ENCODE measurements at regions not wholly inside any gene's neighbourhood (a gene's known extent, or its start where the extent isn't known, plus 50 kb on each side); places are given as distances from the start of the nearest gene placed in this dataset.

GRCh38 chr11:114964676-114965214, 286.4 kb downstream of the NXPE2 start:
- H3K9me3 ChIP-seq (replicated peaks in 1 of 11), result no peaks in the 10 kb centered on the region
- no peak overlapping the region for H3K9ac ChIP-seq
- H3K4me1 ChIP-seq, result no peaks in the 10 kb centered on the region
- no peak for TF ChIP-seq Cebpa-rat (IDR thresholded peaks at IDR 0.05)
- H3K4me2 ChIP-seq, result no peak overlapping the region
- no peaks in the 10 kb centered on the region for H4K20me1 ChIP-seq
- H3K27ac ChIP-seq, result no peak overlapping the region
- no peaks in the 10 kb centered on the region for H3K27me3 ChIP-seq
- H3K4me3 ChIP-seq, result no peak overlapping the region
- no peaks in the 10 kb centered on the region for H3K36me3 ChIP-seq

- Histone ChIP-seq H3K36me3 (no peaks in the 10 kb centered on the region), H4K20me1 (no peaks in the 10 kb centered on the region), H3K4me3 (no peak overlapping the region), H3K4me1 (no peaks in the 10 kb centered on the region), H3K9ac (no peak overlapping the region), H3K9me3 (replicated peaks in 1 of 11) (no peaks in the 10 kb centered on the region), H3K27me3 (no peaks in the 10 kb centered on the region), H3K27ac (no peak overlapping the region), H3K4me2 (no peak overlapping the region)
- TF ChIP-seq Cebpa-rat (IDR thresholded peaks at IDR 0.05), result no peak
Observed at GRCh38 chr11:114970927-114971645, 292.8 kb downstream of the NXPE2 start.

- no peak overlapping the region for H3K9ac ChIP-seq
Observed at GRCh38 chr11:114972105-114972504, 293.8 kb downstream of the NXPE2 start.

GRCh38 chr11:114977651-114978050, 299.3 kb downstream of the NXPE2 start:
- TF ChIP-seq Cebpa-rat (IDR thresholded peaks at IDR 0.05), result no peak
- no peaks in the 10 kb centered on the region for H3K36me3 ChIP-seq
- no peaks in the 10 kb centered on the region for H3K9me3 ChIP-seq (replicated peaks in 1 of 11)

More at GRCh38 chr11:114972105-114972504, 293.8 kb downstream of the NXPE2 start:
- H3K4me3 ChIP-seq, result no peak overlapping the region
- no peaks in the 10 kb centered on the region for H3K4me1 ChIP-seq
- H3K9me3 ChIP-seq (replicated peaks in 1 of 11), result no peaks in the 10 kb centered on the region
- no peak overlapping the region for H3K4me2 ChIP-seq
- no peaks in the 10 kb centered on the region for H3K27me3 ChIP-seq
- H4K20me1 ChIP-seq, result no peaks in the 10 kb centered on the region
- TF ChIP-seq Cebpa-rat (IDR thresholded peaks at IDR 0.05), result no peak
- H3K36me3 ChIP-seq, result no peaks in the 10 kb centered on the region
- no peak overlapping the region for H3K27ac ChIP-seq

GRCh38 chr11:114982141-114982540, 303.8 kb downstream of the NXPE2 start:
- no peaks in the 10 kb centered on the region for H3K9me3 ChIP-seq (replicated peaks in 1 of 11)
- no peak overlapping the region for H3K27ac ChIP-seq
- H3K27me3 ChIP-seq, result no peaks in the 10 kb centered on the region
- H4K20me1 ChIP-seq, result no peaks in the 10 kb centered on the region
- no peak overlapping the region for H3K9ac ChIP-seq
- no peaks in the 10 kb centered on the region for H3K36me3 ChIP-seq
- H3K4me3 ChIP-seq, result no peak overlapping the region
- H3K4me1 ChIP-seq, result no peaks in the 10 kb centered on the region
- H3K4me2 ChIP-seq, result no peak overlapping the region
- no peak for TF ChIP-seq Cebpa-rat (IDR thresholded peaks at IDR 0.05)

More at GRCh38 chr11:114977651-114978050, 299.3 kb downstream of the NXPE2 start:
- no peaks in the 10 kb centered on the region for H3K4me1 ChIP-seq
- no peak overlapping the region for H3K4me3 ChIP-seq
- no peak overlapping the region for H3K9ac ChIP-seq
- H4K20me1 ChIP-seq, result no peaks in the 10 kb centered on the region
- H3K4me2 ChIP-seq, result no peak overlapping the region
- no peak overlapping the region for H3K27ac ChIP-seq
- no peaks in the 10 kb centered on the region for H3K27me3 ChIP-seq

GRCh38 chr11:114984611-114985163, 306.4 kb downstream of the NXPE2 start:
- Histone ChIP-seq H4K20me1 (no peaks in the 10 kb centered on the region), H3K4me1 (no peaks in the 10 kb centered on the region), H3K9ac (no peak overlapping the region), H3K9me3 (replicated peaks in 1 of 11) (no peaks in the 10 kb centered on the region), H3K27ac (no peak overlapping the region), H3K36me3 (no peaks in the 10 kb centered on the region), H3K4me3 (no peak overlapping the region), H3K27me3 (no peaks in the 10 kb centered on the region), H3K4me2 (no peak overlapping the region)
- TF ChIP-seq Cebpa-rat (IDR thresholded peaks at IDR 0.05), result no peak

- Histone ChIP-seq H3K9ac (no peak overlapping the region), H3K27ac (no peak overlapping the region), H3K9me3 (replicated peaks in 1 of 11) (no peaks in the 10 kb centered on the region), H3K4me1 (no peaks in the 10 kb centered on the region), H3K4me2 (no peak overlapping the region), H4K20me1 (no peaks in the 10 kb centered on the region), H3K27me3 (no peaks in the 10 kb centered on the region), H3K4me3 (no peak overlapping the region), H3K36me3 (no peaks in the 10 kb centered on the region)
- TF ChIP-seq Cebpa-rat (IDR thresholded peaks at IDR 0.05), result no peak
Observed at GRCh38 chr11:114986365-114986764, 308.0 kb downstream of the NXPE2 start.

- TF ChIP-seq Cebpa-rat (IDR thresholded peaks at IDR 0.05), result no peak
- H3K4me2 ChIP-seq, result no peak overlapping the region
- no peaks in the 10 kb centered on the region for H3K27me3 ChIP-seq
Observed at GRCh38 chr11:114987186-114987760, 308.9 kb downstream of the NXPE2 start.

GRCh38 chr11:114988644-114989043, 310.3 kb downstream of the NXPE2 start:
- TF ChIP-seq Cebpa-rat (IDR thresholded peaks at IDR 0.05), result no peak
- Histone ChIP-seq H3K27me3 (no peaks in the 10 kb centered on the region), H3K4me2 (no peak overlapping the region), H3K4me1 (no peaks in the 10 kb centered on the region), H3K27ac (no peak overlapping the region), H4K20me1 (no peaks in the 10 kb centered on the region), H3K9ac (no peak overlapping the region), H3K36me3 (no peaks in the 10 kb centered on the region), H3K4me3 (no peak overlapping the region), H3K9me3 (replicated peaks in 1 of 11) (no peaks in the 10 kb centered on the region)

More at GRCh38 chr11:114987186-114987760, 308.9 kb downstream of the NXPE2 start:
- no peaks in the 10 kb centered on the region for H3K36me3 ChIP-seq
- H4K20me1 ChIP-seq, result no peaks in the 10 kb centered on the region
- no peaks in the 10 kb centered on the region for H3K4me1 ChIP-seq
- H3K27ac ChIP-seq, result no peak overlapping the region
- H3K4me3 ChIP-seq, result no peak overlapping the region
- no peaks in the 10 kb centered on the region for H3K9me3 ChIP-seq (replicated peaks in 1 of 11)
- no peak overlapping the region for H3K9ac ChIP-seq

Measured in BLaER1 treated with 17β-estradiol and CSF1 and Interleukin-3, amounts not matched to agents 10 nM and 100 nM (cell line).